D721Med (cell line): ENCODE measurements at regions not wholly inside any gene's neighbourhood (a gene's known extent, or its start where the extent isn't known, plus 50 kb on each side); places are given as distances from the start of the nearest gene placed in this dataset.

Experiments used
- DNase-seq: peaks from one replicate; pipeline ENCODE4 v3.0.0; 2011; ENCODE audit warnings: low spot score; ENCODE audit not compliant: insufficient read length
- FAIRE-seq: peaks from 2 replicates; lab custom pipeline; 2011; peaks lifted over from hg19 to GRCh38; lab: Jason Lieb, UNC
- TF ChIP-seq, protein P1 (sequence below): IDR thresholded peaks from 2 replicates; pipeline ENCODE4 v1.5.1; 2012; ENCODE audit warnings: mild to moderate bottlenecking, control low read depth; ENCODE audit not compliant: insufficient read depth; ENCODE audit errors: missing control alignments

DNA sequence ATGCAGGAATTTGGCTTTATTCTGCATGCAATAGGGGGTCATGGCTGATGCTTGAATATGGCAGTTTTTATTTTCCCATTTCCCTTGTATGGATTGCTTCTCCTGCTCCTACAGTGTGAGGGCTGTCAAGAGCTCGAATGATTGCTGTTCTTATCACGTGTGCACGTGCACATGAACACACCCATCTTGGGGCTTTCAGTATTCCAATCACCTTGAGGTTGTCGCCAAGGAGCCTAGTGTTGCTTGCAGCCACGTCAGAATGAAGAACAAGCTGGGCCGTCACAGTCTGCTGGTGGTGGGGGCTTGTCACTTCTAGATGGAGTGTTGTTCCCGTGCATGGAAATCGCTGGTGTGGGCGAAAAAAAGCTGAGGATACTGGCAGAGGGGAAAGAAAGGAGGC, 219.4 kb upstream of the GLRA1 start:
- FAIRE-seq = no peak
- no peak for DNase-seq
- TF ChIP-seq, protein P1, sequence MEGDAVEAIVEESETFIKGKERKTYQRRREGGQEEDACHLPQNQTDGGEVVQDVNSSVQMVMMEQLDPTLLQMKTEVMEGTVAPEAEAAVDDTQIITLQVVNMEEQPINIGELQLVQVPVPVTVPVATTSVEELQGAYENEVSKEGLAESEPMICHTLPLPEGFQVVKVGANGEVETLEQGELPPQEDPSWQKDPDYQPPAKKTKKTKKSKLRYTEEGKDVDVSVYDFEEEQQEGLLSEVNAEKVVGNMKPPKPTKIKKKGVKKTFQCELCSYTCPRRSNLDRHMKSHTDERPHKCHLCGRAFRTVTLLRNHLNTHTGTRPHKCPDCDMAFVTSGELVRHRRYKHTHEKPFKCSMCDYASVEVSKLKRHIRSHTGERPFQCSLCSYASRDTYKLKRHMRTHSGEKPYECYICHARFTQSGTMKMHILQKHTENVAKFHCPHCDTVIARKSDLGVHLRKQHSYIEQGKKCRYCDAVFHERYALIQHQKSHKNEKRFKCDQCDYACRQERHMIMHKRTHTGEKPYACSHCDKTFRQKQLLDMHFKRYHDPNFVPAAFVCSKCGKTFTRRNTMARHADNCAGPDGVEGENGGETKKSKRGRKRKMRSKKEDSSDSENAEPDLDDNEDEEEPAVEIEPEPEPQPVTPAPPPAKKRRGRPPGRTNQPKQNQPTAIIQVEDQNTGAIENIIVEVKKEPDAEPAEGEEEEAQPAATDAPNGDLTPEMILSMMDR = no peak

DNA sequence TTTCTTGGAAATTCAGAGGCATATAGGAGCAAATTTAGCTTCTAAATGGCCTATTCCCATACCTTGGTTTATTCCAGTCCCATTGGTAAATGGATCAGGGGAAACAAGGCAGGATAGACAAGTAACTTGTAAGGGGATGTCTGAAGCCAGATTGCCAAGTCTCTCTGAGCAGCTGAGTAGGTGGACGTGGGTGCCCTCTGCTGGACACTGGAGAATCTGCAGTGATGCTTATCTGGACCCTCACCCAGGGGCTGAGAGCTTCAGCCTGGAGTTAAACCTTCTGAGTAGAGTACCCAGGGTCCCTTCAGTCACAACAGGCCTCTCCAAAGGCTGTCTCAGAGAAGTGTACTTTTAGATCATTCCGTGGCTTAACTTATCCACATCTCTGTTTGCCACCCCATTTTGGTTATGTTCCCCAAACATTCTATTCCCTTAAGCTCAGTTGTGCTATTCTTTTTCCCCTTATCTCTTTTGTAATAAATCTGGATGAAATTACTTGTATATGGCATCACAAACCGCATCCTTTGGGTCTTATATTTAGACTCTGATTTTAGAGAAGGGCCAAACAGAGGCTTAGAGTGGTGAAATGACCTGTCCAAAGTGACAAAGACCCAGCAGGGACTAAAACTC, 218.3 kb upstream of the GLRA1 start:
- peak; percentile 16 for DNase-seq
- no peak for FAIRE-seq
- TF ChIP-seq, protein P1 = peak; percentile 92

DNA sequence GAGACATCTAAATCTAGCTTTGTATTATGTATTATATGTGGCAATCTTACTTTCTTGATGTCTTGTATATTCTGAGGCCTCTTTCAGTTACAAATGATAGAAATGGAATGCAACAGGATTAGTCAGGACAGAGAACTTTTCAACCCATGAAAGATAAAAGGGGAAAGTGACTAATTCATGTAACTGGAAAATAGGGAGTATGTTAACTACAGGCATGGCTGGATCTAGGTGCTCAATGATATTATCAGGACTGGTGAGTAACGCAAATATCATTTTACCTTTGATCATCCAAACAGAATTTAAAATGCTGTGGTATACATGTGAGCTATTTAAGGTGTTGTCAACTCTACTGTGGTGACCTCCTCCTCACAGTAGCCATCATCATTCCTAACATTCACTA, 215.7 kb upstream of the GLRA1 start:
- no peak for DNase-seq
- FAIRE-seq = no peak
- TF ChIP-seq, protein P1 = no peak

DNA sequence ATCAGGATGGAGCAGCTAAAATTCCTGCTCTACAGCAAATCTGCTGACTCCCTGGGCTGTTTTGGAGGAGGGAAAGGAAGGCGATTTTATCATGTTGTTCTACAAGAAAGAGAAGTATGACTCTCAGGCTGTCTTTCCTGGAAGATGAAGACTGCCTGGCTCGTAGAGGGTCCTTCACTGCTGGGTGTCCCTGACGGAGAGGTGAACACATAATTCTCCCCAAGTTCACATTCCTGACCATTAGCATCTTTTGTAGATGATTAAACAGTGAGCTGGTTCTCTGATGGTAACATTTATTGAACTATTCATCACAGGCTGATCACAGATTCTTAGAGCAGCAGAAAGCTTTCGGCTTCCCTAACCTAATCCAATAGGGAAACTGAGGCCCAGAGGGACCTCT, 212.4 kb upstream of the GLRA1 start:
- FAIRE-seq (no peak), DNase-seq (no peak)
- TF ChIP-seq, protein P1 = no peak

DNA sequence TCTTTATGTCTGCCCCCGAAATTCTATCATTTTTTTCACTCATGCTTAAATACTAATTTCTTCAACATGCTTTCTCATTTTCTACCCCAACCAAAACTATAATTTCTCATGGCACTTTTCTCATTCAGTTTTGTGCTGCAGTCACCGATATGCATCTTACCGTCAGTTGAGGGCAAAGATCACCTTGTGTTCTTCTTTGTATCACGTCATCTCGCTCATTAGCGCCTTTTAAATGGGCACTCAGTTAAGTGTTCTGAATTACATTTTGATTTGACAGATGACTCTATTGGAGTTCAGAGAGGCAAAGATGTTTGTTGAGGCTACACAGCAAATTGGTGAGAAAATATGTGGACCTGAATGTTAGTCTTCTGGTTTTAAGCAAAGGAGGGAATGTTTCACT, 211.7 kb upstream of the GLRA1 start:
- no peak for DNase-seq
- TF ChIP-seq, protein P1 = no peak
- no peak for FAIRE-seq

DNA sequence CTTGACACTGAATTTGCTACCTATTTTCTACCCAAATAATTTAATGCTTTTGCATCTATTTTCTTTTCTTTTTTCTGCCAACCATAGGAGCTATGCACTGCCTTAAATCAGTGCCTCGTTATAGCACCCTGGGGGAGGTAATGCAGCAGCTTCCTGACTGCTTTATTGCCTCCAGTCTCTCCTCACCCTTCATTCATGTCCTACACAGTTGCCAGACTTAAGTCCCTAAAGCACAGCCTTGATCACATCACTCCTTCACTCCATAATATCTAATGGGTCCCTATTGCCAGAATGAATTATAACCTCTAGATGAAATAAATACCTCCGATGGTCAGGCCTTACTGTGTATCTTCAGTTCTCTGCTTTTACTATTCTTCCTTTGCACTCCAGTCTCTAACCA, 211.2 kb upstream of the GLRA1 start:
- TF ChIP-seq, protein P1 = no peak
- DNase-seq (no peak), FAIRE-seq (no peak)

DNA sequence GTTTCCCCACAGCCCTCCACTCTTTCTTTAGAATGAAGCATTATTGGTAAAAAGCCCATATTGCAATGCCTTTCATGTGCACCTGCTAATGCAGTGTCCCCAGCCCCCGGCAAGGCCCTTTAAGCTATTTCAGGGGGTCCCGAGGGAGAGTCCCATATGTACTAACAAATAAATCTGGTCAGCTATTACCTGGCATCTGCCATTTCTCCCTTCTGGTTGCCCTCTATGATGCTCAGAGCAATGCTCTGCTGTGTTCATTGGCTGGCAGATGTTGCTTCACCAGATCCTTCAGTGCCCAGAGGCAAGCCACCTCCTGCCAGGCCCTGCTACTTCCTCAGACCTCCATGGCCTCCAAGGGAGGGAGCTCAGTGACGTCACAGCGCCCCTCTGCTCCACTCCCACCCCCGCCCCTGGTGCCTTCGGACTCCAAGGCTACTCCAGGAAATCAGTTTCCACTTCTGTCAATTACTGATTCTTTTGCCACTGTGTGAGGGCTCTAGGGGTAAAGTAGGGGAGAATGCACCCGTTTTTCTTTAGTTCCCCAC, 201.1 kb upstream of the GLRA1 start:
- DNase-seq (no peak), FAIRE-seq (no peak)
- TF ChIP-seq, protein P1 = no peak
